ENCODE measurements at regions not wholly inside any gene's neighbourhood (a gene's known extent, or its start where the extent isn't known, plus 50 kb on each side); places are given as distances from the start of the nearest gene placed in this dataset.

DNA sequence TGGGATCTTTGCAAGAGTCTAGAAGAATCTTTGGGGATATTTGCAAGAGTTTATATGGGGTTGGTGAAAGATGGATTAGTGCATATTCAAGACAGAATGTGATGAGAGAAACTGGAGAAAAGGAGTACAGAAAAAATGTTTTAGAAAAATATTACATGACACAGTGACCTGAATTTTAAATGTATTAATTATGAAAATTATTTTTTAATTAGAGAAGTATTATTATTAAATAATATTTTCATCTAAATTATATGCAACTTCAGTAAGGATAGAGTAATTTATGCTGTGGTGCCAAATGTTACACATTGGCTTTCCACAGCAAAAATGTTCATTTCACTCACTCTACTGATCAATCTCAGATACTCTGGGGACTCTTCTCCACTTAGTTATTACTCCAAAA lies 1442.8 kb upstream of the SLC39A10 start:
- Mint-ChIP-seq H3K36me3 (ENCODE audit: low read depth) (no peaks in the 10 kb centered on the region), H3K4me3 (ENCODE audit: low read depth) (no peak overlapping the region), H3K27me3 (ENCODE audit: low read depth) (no peaks in the 10 kb centered on the region), H3K27ac (no peak overlapping the region), H3K4me1 (ENCODE audit: low read depth) (no peaks in the 10 kb centered on the region), H3K9me3 (no peaks in the 10 kb centered on the region)
- no peak for DNase-seq (ENCODE audit: low spot score)
- intact Hi-C loops (cut with micrococcal nuclease): no loop called here

DNA sequence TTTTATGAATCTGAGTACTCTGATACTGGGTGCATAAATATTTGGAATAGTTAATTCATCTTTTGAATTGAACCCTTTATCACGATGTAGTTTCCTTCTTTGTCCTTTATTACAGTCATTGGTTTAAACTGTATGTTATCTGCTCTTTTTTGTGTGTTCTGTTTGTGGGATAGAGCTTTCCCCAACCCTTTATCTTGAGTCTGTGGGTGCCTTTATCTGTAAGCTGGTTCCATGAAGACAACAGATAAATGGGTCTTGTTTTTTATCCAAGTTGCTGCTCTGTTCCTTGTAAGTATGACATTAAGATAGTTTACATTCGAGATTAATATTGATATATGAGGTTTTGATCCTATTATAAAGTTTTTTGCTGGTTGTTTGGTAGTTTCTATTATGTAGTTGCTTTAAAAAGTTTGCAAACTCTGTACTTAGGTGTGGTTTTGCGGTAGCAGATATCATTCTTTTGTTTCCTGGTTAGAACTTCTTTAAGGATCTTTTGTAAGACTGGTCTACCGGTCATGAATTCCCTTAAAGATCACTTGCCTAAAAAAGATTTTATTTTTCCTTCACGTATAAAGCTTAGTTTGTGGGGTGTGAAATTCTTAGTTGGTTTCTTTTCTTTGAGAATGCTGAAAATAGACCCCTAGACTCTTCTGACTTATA lies 1451.3 kb upstream of the SLC39A10 start:
- no peaks in the 10 kb centered on the region for H3K36me3 Mint-ChIP-seq (ENCODE audit: low read depth)
- intact Hi-C loops (cut with micrococcal nuclease): no loop called here
- no peaks in the 10 kb centered on the region for H3K27me3 Mint-ChIP-seq (ENCODE audit: low read depth)
- H3K4me3 Mint-ChIP-seq (ENCODE audit: low read depth): no peak overlapping the region
- H3K9me3 Mint-ChIP-seq: no peaks in the 10 kb centered on the region
- no peaks in the 10 kb centered on the region for H3K4me1 Mint-ChIP-seq (ENCODE audit: low read depth)
- DNase-seq (ENCODE audit: low spot score): no peak
- no peak overlapping the region for H3K27ac Mint-ChIP-seq

DNA sequence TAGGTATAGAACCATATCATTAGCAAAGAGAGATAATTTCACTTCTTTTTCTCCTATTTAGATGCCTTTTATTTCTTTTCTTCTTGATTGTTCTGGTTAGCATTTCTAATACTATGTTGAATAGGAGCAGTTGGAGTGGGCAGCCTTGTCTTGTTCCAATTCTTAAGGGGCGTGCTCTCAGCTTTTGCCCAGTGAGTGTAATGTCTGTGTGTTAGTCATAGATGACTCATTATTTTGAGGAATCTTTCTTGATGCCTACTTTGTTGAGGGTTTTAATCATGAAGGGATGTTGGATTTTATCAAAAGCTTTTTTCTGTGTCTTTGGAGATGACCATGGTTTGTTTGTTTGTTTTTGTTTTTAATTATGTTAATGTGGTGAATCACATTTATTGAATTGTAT lies 1453.1 kb upstream of the SLC39A10 start:
- H3K4me3 Mint-ChIP-seq (ENCODE audit: low read depth): no peak overlapping the region
- H3K27ac Mint-ChIP-seq: no peak overlapping the region
- H3K4me1 Mint-ChIP-seq (ENCODE audit: low read depth): no peaks in the 10 kb centered on the region
- no peaks in the 10 kb centered on the region for H3K9me3 Mint-ChIP-seq
- no peaks in the 10 kb centered on the region for H3K36me3 Mint-ChIP-seq (ENCODE audit: low read depth)
- intact Hi-C loops (cut with micrococcal nuclease): no loop called here
- no peak for DNase-seq (ENCODE audit: low spot score)
- H3K27me3 Mint-ChIP-seq (ENCODE audit: low read depth): no peaks in the 10 kb centered on the region

DNA sequence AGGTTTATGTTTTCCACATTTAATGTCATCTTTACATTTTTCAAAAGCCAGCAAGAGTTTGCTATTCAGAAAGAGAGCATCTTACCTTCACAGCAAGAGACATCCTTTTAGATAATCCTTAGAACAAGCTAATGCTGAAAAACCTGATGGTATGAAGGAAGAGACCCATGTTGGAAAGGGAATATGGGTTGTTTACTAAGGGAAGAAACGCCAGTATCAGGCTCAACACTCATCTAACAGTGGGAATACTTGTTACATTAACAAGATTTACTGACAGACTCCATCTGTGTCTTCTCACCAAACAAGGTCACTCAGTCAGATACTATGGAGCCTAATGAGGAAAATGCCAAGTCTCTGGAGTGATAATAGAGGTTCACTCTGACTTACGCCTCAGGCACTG lies 1474.1 kb upstream of the SLC39A10 start:
- H3K27me3 Mint-ChIP-seq (ENCODE audit: low read depth): no peaks in the 10 kb centered on the region
- intact Hi-C loops (cut with micrococcal nuclease): no loop called here
- no peaks in the 10 kb centered on the region for H3K4me1 Mint-ChIP-seq (ENCODE audit: low read depth)
- no peak overlapping the region for H3K4me3 Mint-ChIP-seq (ENCODE audit: low read depth)
- H3K27ac Mint-ChIP-seq: no peak overlapping the region
- no peak for DNase-seq (ENCODE audit: low spot score)
- H3K9me3 Mint-ChIP-seq: no peaks in the 10 kb centered on the region
- H3K36me3 Mint-ChIP-seq (ENCODE audit: low read depth): no peaks in the 10 kb centered on the region

DNA sequence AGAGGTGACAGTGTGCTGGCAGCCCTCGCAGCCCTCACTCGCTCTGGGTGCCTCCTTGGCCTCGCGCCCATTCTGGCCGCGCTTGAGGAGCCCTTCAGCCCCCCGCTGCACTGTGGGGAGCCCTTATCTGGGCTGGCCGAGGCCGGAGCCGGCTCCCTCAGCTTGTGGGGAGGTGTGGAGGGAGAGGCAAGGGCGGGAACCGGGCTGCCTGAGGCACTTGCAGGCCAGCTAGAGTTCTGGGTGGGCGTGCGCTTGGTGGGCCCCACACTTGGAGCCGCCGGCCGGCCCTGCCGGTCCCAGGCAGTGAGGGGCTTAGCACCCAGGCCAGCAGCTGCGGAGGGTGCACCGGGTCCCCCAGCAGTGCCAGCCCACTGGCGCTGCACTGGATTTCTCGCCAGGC lies 1480.9 kb upstream of the SLC39A10 start:
- H3K9me3 Mint-ChIP-seq: no peaks in the 10 kb centered on the region
- no peak overlapping the region for H3K27ac Mint-ChIP-seq
- DNase-seq (ENCODE audit: low spot score): no peak
- no peaks in the 10 kb centered on the region for H3K4me1 Mint-ChIP-seq (ENCODE audit: low read depth)
- intact Hi-C loops (cut with micrococcal nuclease): no loop called here
- H3K36me3 Mint-ChIP-seq (ENCODE audit: low read depth): no peaks in the 10 kb centered on the region
- no peaks in the 10 kb centered on the region for H3K27me3 Mint-ChIP-seq (ENCODE audit: low read depth)
- H3K4me3 Mint-ChIP-seq (ENCODE audit: low read depth): no peak overlapping the region

DNA sequence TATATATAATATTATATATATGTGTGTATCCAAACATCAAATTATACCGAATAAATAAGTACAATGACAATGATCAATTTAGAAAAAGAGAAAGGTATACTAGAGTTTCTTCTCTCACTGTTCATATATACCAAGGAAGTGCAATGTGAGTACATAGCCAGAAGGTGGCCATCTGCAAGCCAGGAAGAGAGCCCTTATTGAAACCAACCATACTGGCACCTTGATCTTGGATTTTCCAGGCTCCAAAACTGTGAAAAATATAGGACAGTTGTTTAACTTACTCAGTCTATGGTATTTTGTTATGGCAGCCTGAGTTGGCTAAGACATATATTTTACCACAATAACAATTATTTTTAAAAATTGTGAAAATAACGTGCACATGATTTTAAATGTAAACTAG lies 1490.2 kb upstream of the SLC39A10 start:
- no peaks in the 10 kb centered on the region for H3K4me1 Mint-ChIP-seq (ENCODE audit: low read depth)
- H3K27me3 Mint-ChIP-seq (ENCODE audit: low read depth): no peaks in the 10 kb centered on the region
- H3K9me3 Mint-ChIP-seq: no peaks in the 10 kb centered on the region
- H3K27ac Mint-ChIP-seq: no peak overlapping the region
- intact Hi-C loops (cut with micrococcal nuclease): loop anchor here (2.0 kb wide), 1 partner anchor 1152 kb away; no protein-coding TSS in a partner anchor
- H3K36me3 Mint-ChIP-seq (ENCODE audit: low read depth): no peaks in the 10 kb centered on the region
- no peak for DNase-seq (ENCODE audit: low spot score)
- H3K4me3 Mint-ChIP-seq (ENCODE audit: low read depth): no peak overlapping the region

DNA sequence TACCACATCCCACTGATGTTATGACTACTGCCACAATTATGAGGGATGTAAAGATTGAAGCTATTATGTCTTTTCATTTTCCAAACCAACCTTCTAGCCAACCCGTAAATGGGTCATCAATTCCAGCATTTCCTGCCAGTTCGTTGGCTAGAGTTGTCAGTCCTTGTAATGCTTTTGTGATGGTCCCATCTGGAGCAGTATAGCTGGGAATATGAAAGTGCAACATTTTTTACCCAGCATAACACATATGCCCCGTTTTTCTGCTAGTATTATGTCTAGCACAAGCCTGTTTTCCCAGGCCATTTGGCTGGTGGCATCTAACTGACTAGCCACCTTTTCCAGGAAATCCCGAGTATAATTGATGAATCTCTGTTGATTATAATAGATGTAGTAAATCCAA lies 1501.6 kb upstream of the SLC39A10 start:
- no peaks in the 10 kb centered on the region for H3K4me1 Mint-ChIP-seq (ENCODE audit: low read depth)
- H3K27me3 Mint-ChIP-seq (ENCODE audit: low read depth): no peaks in the 10 kb centered on the region
- H3K36me3 Mint-ChIP-seq (ENCODE audit: low read depth): no peaks in the 10 kb centered on the region
- no peak for DNase-seq (ENCODE audit: low spot score)
- H3K4me3 Mint-ChIP-seq (ENCODE audit: low read depth): no peak overlapping the region
- intact Hi-C loops (cut with micrococcal nuclease): no loop called here
- no peak overlapping the region for H3K27ac Mint-ChIP-seq
- no peaks in the 10 kb centered on the region for H3K9me3 Mint-ChIP-seq

DNA sequence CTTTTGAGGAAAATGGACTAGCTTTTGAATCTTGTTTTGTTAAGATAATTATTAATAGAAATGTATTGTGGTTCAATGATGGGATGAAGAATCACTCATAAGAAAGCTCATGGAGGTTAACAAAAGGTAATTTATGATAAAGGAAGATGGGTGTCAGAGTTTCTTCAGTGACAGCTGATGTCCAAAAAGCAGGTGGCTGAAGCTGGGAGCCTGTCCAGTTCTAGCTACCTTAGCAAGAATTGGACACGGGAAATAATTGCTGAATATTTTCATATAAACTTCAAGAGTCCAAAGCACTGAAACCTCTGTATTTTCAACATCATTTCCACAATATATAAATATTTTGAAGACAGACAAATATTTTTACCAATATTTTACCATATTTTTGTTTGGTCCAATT lies 1505.8 kb upstream of the SLC39A10 start:
- Mint-ChIP-seq H3K4me1 (ENCODE audit: low read depth) (no peaks in the 10 kb centered on the region), H3K27me3 (ENCODE audit: low read depth) (no peaks in the 10 kb centered on the region), H3K36me3 (ENCODE audit: low read depth) (no peaks in the 10 kb centered on the region), H3K27ac (no peak overlapping the region), H3K9me3 (no peaks in the 10 kb centered on the region), H3K4me3 (ENCODE audit: low read depth) (no peak overlapping the region)
- intact Hi-C loops (cut with micrococcal nuclease): no loop called here
- DNase-seq (ENCODE audit: low spot score): no peak

DNA sequence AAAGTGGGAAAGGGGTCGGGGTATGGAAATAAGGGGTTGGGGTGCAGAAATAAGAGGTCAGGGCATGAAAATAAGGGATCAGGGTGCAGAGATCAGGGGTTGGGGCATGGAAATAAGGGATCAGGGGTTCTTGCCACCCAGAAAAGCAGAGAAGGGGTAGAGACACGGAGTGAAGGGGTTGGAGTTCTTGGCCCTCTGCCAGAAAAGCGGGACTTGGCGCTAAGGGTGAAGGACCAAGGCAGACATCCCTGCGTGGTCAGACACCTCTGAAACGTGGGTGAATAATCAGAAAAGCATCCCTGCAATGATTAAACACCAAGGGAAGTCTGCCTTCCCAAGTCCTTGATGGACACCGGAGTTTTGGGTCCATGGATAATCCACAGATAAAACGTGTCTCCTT lies 1521.6 kb upstream of the SLC39A10 start:
- Mint-ChIP-seq H3K27me3 (ENCODE audit: low read depth) (no peaks in the 10 kb centered on the region), H3K9me3 (no peaks in the 10 kb centered on the region), H3K27ac (no peak overlapping the region), H3K4me3 (ENCODE audit: low read depth) (no peak overlapping the region), H3K36me3 (ENCODE audit: low read depth) (no peaks in the 10 kb centered on the region), H3K4me1 (ENCODE audit: low read depth) (no peaks in the 10 kb centered on the region)
- no peak for DNase-seq (ENCODE audit: low spot score)
- intact Hi-C loops (cut with micrococcal nuclease): no loop called here

DNA sequence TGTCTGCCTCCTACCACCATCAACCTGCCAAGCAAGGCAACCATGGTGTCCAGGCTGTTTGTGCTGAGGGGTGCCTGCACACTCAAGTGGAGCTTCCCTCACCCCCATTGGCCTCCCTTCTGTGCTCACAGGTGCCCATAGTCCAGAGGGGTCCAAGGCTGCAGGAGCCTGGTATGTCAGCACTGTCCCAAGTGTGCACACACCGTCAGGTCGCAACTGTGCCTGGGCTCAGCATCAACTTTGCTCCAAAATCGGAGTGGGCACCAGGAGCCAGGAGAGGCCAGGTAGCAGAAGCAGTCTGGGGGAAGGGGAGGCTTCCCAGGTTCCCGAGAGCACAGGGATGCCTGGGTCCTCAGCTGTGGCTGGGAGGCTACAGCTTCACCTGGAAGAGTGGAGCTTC lies 1528.2 kb upstream of the SLC39A10 start:
- Mint-ChIP-seq H3K27ac (no peak overlapping the region), H3K36me3 (ENCODE audit: low read depth) (no peaks in the 10 kb centered on the region), H3K4me3 (ENCODE audit: low read depth) (no peak overlapping the region), H3K27me3 (ENCODE audit: low read depth) (no peaks in the 10 kb centered on the region), H3K9me3 (no peaks in the 10 kb centered on the region), H3K4me1 (ENCODE audit: low read depth) (no peaks in the 10 kb centered on the region)
- DNase-seq (ENCODE audit: low spot score): no peak
- intact Hi-C loops (cut with micrococcal nuclease): no loop called here

DNA sequence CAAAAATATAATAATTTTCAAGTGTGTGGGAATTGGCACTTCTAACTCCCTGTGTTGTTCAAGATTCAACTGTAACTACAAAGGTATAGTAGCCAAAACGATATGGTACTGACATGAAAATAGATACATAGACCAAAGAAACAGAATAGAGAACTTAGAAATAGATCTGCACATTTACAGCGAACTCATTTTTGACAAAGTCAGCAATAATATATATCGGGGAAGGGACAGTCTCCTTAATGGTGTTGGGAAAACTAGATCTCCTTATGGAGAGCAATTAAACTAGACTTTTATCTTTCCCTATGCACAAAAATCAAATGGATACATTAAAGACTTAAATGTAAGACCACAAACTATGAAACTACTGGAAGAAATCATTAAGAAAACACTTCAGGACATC lies 1530.6 kb upstream of the SLC39A10 start:
- intact Hi-C loops (cut with micrococcal nuclease): no loop called here
- Mint-ChIP-seq H3K4me3 (ENCODE audit: low read depth) (no peak overlapping the region), H3K36me3 (ENCODE audit: low read depth) (no peaks in the 10 kb centered on the region), H3K4me1 (ENCODE audit: low read depth) (no peaks in the 10 kb centered on the region), H3K9me3 (no peaks in the 10 kb centered on the region), H3K27me3 (ENCODE audit: low read depth) (no peaks in the 10 kb centered on the region), H3K27ac (no peak overlapping the region)
- DNase-seq (ENCODE audit: low spot score): no peak

DNA sequence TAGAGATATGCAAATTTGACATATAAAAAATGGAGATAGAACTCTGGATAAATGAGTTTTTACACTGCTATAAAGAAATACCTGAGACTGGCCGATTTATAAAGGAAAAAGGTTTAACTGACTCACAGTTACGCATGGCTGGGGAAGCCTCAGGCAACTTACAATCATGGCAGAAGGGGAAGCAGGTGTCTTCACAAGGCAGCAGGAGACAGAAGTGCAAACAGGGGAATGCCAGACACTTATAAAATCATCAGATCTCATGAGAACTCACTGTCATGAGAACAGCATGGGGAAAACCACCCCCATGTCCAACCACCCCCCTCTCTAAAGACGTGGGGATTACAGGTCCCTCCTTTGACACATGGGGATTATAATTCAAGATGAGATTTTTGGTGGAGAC lies 1540.2 kb upstream of the SLC39A10 start:
- Mint-ChIP-seq H3K27ac (no peak overlapping the region), H3K27me3 (ENCODE audit: low read depth) (no peaks in the 10 kb centered on the region), H3K4me1 (ENCODE audit: low read depth) (no peaks in the 10 kb centered on the region), H3K36me3 (ENCODE audit: low read depth) (no peaks in the 10 kb centered on the region), H3K4me3 (ENCODE audit: low read depth) (no peak overlapping the region), H3K9me3 (no peaks in the 10 kb centered on the region)
- intact Hi-C loops (cut with micrococcal nuclease): no loop called here
- DNase-seq (ENCODE audit: low spot score): no peak

DNA sequence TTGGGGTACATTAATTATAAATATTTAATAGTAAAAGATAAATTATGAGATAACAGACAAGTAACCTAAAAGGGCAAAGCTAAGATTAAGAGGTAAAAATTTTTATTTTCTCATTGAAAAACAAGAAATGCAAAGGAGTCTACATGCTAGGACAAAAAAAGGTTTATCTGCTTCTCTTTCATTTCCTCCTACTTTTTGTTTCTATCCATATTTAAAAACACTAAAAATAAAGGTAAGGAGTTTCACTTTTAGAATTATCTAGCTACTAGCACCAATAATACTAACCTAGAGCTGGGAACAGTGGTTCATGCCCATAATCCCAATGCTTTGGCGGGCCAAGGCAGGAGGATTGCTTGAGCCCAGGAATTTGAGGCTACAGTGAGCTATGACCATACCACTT lies 1551.7 kb upstream of the SLC39A10 start:
- intact Hi-C loops (cut with micrococcal nuclease): no loop called here
- Mint-ChIP-seq H3K27me3 (ENCODE audit: low read depth) (no peaks in the 10 kb centered on the region), H3K4me3 (ENCODE audit: low read depth) (no peak overlapping the region)

DNA sequence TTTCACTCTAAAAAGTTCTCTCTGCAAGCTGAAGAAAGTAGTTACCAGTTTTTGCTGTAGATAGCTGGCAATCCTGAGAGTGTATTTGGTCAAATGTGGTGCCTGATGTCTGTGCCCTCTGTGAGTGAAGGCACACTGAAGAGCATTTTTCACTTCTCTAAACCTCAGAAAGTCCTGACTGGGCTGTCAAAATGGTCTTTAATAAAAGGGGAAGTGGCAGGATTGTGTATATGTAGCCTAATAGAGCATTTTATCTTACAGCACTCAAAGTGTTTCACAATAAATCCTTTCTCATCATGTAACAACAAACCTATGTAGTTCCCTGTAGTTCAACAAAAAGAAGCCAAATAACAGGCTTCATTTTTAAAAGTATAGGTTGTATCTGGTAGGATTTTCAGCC lies 1552.3 kb upstream of the SLC39A10 start:
- intact Hi-C loops (cut with micrococcal nuclease): no loop called here
- Mint-ChIP-seq H3K4me3 (ENCODE audit: low read depth) (no peak overlapping the region), H3K27me3 (ENCODE audit: low read depth) (no peaks in the 10 kb centered on the region), H3K9me3 (no peaks in the 10 kb centered on the region), H3K4me1 (ENCODE audit: low read depth) (no peaks in the 10 kb centered on the region), H3K27ac (no peak overlapping the region), H3K36me3 (ENCODE audit: low read depth) (no peaks in the 10 kb centered on the region)
- DNase-seq (ENCODE audit: low spot score): no peak

More for the DNA sequence above, 1551.7 kb upstream of the SLC39A10 start:
- no peaks in the 10 kb centered on the region for H3K36me3 Mint-ChIP-seq (ENCODE audit: low read depth)
- H3K9me3 Mint-ChIP-seq: no peaks in the 10 kb centered on the region
- H3K27ac Mint-ChIP-seq: no peak overlapping the region
- no peak for DNase-seq (ENCODE audit: low spot score)
- H3K4me1 Mint-ChIP-seq (ENCODE audit: low read depth): no peaks in the 10 kb centered on the region
